ENCODE measurements at regions not wholly inside any gene's neighbourhood (a gene's known extent, or its start where the extent isn't known, plus 50 kb on each side); places are given as distances from the start of the nearest gene placed in this dataset.

- no peak for DNase-seq (ENCODE audit: low read depth)
These were observed 205.7 kb upstream of the FAM83B start for GRCh38 chr6:54640911-54641310.

GRCh38 chr6:54646069-54646950 lies 200.3 kb upstream of the FAM83B start:
- no peak for DNase-seq (ENCODE audit: low read depth)

- no peak for DNase-seq (ENCODE audit: low read depth)
These were observed 199.5 kb upstream of the FAM83B start for GRCh38 chr6:54646951-54647664.

- no peak for DNase-seq (ENCODE audit: low read depth)
These were observed 192.2 kb upstream of the FAM83B start for GRCh38 chr6:54654381-54654780.

- DNase-seq (ENCODE audit: low read depth), result no peak
These were observed 191.4 kb upstream of the FAM83B start for GRCh38 chr6:54655162-54655561.

- no peak for DNase-seq (ENCODE audit: low read depth)
These were observed 181.3 kb upstream of the FAM83B start for GRCh38 chr6:54665278-54665677.

- DNase-seq (ENCODE audit: low read depth), result no peak
These were observed 166.0 kb upstream of the FAM83B start for GRCh38 chr6:54680531-54680930.

- DNase-seq (ENCODE audit: low read depth), result no peak
These were observed 165.3 kb upstream of the FAM83B start for GRCh38 chr6:54681267-54681666.

GRCh38 chr6:54681987-54682386 lies 164.6 kb upstream of the FAM83B start:
- DNase-seq (ENCODE audit: low read depth), result no peak

GRCh38 chr6:54689620-54690019 lies 157.0 kb upstream of the FAM83B start:
- DNase-seq (ENCODE audit: low read depth), result no peak

GRCh38 chr6:54690596-54690995 lies 156.0 kb upstream of the FAM83B start:
- no peak for DNase-seq (ENCODE audit: low read depth)

- DNase-seq (ENCODE audit: low read depth), result no peak
These were observed 151.5 kb upstream of the FAM83B start for GRCh38 chr6:54694928-54695532.

GRCh38 chr6:54695815-54696214 lies 150.8 kb upstream of the FAM83B start:
- DNase-seq (ENCODE audit: low read depth), result no peak

- DNase-seq (ENCODE audit: low read depth), result no peak
These were observed 149.1 kb upstream of the FAM83B start for GRCh38 chr6:54697424-54697823.

GRCh38 chr6:54698974-54699373 lies 147.6 kb upstream of the FAM83B start:
- DNase-seq (ENCODE audit: low read depth), result no peak

GRCh38 chr6:54700158-54700557 lies 146.4 kb upstream of the FAM83B start:
- DNase-seq (ENCODE audit: low read depth), result no peak

- no peak for DNase-seq (ENCODE audit: low read depth)
These were observed 143.8 kb upstream of the FAM83B start for GRCh38 chr6:54702772-54703171.

- no peak for DNase-seq (ENCODE audit: low read depth)
These were observed 140.2 kb upstream of the FAM83B start for GRCh38 chr6:54706391-54706790.

- no peak for DNase-seq (ENCODE audit: low read depth)
These were observed 139.5 kb upstream of the FAM83B start for GRCh38 chr6:54706844-54707605.

- DNase-seq (ENCODE audit: low read depth), result no peak
These were observed 136.1 kb upstream of the FAM83B start for GRCh38 chr6:54710456-54710855.

- no peak for DNase-seq (ENCODE audit: low read depth)
These were observed 130.6 kb upstream of the FAM83B start for GRCh38 chr6:54716010-54716409.

- no peak for DNase-seq (ENCODE audit: low read depth)
These were observed 129.7 kb upstream of the FAM83B start for GRCh38 chr6:54716877-54717276.

Data from stimulated activated CD8-positive, alpha-beta memory T cell treated with anti-CD3 and anti-CD28 coated beads, Interleukin-7, amount 100 ng/mL, for 24 hours (primary cell).